ENCODE measurements at regions not wholly inside any gene's neighbourhood (a gene's known extent, or its start where the extent isn't known, plus 50 kb on each side); places are given as distances from the start of the nearest gene placed in this dataset.
"Not testable (repeated sequence)": the region's sequence is repeated elsewhere in the genome, so short reads cannot be mapped to it uniquely, and the experiment has no call there.

DNA sequence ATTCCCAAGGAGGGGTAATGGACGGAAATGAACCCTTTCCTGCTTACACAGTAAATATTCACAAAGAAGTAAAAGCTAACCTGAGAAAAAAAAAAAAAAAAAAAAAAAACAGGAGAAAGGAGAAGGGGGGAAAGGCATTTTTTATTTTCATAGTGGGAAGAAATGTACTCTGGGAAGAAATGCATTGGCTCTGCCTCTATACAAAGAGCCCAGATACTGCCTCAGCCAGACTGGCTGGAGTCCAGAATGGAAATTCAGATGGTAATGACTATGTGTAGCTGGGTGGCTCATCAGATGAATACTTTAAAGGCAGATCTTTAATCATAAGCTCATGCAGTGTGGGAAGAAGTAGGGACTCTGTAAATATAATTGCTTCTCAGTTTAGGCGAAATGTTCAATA lies 124.9 kb upstream of the ZNF608 start:
- no peak for DNase-seq (ENCODE audit: low spot score)

DNA sequence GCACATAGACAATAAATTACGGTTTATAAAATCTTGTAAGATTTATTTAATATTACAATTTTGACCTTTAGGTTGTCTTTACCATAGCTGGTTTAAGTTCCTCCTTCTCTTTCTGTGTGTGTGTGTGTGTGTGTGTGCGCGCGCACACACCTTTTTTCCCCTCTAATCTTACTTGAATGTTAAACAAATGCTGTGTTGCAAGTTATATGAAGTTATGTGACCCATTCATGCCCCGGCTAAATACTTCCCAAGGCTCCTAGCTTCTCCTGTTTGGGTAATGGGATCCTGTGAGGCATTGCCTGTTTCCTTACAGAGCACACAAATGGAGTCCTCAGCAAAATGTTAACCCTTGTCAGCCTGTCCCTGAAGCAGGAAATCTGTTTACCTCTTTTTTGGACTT lies 125.6 kb upstream of the ZNF608 start:
- no peak for DNase-seq (ENCODE audit: low spot score)

DNA sequence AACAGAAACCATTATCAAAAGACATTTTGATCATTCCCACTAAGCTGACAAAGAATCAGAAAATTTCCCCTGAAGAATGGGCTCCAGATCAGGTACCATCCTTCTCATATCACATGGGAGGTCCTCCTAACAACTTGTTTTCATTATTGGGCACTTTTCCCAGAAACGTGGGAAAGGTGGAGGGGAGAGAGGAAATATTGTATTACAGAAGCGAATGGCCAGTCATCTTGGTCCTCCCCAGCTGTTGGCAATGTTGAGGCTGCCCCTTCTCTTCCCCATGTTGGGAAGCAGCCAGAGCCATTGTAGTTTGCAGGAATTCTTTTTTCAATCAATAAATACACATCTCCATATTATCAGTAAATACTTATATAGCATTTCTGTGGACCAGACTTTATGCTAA lies 126.2 kb upstream of the ZNF608 start:
- no peak for DNase-seq (ENCODE audit: low spot score)

DNA sequence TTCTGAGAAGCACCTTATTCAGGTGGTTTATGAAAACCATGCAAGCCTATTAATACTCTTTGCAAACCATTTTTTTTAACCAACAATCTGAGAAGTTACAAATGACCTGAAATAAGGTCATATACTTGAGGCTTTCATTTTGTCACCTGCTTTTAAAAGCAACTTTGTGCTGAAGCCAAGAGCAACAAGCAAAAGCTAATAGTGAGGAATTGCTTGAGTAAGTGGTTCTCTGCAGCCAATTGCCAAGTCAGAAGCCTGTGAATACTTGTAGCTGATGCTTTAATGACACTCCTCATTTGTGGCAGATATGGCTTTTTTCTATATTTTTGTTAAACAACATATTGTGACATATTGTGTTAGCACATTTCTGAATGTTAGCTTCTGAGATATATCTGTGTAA lies 126.7 kb upstream of the ZNF608 start:
- no peak for DNase-seq (ENCODE audit: low spot score)

DNA sequence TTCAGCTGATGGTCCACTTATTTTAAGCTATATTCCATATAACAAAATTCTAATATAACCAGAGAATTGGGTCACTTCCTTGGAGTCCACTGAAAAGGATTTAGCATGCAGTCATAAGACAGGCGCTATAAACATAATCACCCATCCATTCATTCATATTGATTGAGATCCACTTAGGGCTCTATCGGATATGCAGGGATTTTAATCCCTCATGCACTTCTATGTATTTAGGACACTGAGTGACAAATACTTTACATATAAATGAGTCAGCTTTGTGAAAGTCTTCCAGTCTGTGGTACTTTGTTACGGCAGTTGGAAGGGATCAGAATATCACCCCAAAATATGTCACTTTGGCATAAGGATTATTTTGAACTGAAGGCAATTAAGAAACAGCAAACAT lies 127.3 kb upstream of the ZNF608 start:
- no peak for DNase-seq (ENCODE audit: low spot score)

DNA sequence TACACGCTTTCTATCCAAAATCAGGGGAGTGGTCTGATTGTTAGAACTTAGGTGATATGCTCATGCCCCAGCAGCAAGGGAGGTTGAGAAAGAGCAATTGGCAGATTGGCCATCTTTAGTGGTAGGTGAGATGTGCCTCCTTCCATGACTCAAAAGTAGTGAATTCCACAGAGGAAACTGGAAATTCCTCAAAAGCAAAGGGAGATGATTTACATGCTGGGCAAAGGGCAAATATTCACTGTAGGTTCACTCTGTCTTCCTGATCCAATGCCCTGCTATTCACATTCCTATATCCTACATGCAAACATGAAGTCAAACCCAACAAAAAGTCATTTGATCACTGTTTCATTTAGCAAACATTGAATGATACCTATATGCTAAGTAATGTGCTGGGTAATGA lies 130.1 kb upstream of the ZNF608 start:
- no peak for DNase-seq (ENCODE audit: low spot score)

DNA sequence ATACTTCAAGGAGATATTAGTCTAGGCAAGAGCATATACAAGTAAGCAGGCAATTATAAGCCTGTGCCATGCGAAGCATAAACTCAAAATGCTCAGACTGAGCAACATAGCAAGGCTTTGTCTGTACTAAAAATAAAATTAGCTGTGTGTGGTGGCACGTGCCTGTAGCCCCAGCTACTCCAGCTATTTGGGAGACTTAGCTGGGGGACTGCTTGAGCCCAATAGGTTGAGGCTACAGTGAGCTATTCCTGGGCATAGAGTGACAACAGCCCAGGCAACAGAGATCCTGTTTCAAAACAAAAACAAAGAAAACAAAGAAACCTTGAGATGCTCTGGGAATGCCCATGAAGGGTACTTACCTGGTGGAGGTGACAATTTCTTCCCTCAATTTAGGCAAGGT lies 130.5 kb upstream of the ZNF608 start:
- DNase-seq (ENCODE audit: low spot score): no peak

DNA sequence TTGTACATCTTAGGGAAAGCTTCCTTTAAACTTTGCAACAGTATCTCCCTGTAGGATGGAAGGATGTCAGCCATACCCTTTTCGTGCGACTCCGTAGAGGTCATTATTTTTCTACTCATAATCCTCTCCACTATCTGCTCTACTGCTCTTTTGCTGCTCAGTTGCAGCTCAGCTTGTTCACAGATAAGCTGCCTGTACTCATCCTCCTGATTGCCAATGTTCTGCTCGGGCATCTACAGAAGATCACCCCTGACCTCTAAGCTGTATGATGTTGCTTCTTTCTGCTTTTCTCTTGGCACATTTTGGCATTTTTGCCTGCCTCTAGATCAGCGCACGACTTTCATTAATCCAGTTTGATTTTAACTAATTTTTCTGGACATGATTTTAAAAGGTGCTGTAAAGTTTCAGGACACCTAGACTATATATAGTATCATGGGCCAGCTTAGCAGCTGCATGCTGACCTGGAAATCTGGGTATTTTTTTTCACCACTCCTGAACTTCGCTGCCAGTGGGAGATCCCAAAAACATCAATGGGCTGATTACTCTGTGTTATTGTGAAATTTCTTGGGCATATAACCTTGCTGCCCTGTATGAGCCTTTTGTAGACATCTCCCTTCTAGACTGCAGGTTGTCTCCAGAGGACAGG lies 131.2 kb upstream of the ZNF608 start:
- no peak for DNase-seq (ENCODE audit: low spot score)

DNA sequence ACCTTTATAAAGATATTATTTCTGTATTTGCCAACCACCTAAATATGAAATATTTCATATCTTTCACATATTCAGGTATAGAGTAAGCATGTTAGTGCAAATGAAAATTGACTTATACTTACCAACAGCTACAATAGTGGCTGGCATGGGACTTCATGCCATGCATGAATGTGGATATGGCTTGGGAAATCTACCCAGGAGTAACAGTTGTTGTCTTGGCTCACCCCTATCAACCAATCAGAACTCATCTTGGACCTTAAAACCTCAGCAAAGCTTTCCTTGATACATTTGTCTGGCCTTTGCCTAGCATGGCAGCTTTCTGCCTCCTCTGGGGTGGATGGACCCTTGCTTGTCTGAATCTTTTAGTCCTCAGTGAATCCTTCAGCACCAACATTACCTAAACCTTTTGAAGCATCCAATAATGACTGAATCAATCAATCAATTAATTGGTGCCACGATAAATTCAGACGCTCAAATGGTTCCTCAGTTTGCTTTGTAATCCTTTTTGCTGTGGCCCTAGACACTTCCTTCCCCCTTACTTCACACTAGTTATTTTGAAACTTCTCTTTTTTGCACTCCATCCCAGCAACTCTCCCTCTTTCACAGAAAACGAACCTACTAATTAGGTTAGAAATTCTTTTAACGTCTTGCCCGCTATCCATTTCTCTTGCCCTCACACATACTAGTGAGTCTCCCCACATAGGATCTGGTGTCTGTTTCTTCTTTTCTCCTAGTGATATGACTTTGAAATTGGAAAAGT lies 132.3 kb upstream of the ZNF608 start:
- DNase-seq (ENCODE audit: low spot score): no peak

DNA sequence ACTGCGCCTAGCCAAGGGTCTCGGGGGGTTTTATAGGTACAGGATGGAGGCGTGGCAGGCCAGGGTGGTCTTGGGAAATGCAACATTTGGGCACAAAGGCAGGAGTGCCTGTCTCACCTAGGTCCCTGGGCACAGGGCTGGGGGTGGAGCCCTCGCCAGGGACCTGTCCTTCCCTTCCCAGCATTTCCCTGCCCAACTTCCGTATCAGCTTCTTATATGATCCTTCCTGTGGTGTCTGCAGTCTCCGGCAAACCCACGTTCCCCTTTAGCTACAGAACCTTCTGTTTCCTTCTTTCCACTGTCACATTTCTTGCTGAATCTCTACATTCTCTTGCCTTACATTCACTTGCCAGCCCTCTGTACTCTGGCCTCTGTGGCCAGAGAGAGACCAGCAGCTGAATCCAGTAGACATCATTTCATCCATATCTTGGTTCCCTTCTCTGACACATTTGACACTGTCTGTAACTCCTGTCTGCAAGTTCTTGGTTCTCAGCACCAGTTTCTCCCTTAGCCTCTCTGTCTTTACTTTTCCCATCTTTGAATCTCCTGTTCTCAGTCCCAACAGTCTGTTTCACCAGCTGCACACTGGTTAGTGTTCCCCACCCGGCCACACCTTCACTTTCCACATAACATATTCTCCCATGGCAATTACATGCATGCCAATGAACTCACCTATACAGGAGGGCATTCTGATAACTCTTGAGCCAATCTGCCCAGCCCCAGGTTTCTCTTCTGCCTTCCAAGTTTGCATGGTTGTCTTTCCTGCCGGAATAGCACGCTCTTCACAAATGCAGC lies 134.7 kb upstream of the ZNF608 start:
- DNase-seq (ENCODE audit: low spot score): no peak

DNA sequence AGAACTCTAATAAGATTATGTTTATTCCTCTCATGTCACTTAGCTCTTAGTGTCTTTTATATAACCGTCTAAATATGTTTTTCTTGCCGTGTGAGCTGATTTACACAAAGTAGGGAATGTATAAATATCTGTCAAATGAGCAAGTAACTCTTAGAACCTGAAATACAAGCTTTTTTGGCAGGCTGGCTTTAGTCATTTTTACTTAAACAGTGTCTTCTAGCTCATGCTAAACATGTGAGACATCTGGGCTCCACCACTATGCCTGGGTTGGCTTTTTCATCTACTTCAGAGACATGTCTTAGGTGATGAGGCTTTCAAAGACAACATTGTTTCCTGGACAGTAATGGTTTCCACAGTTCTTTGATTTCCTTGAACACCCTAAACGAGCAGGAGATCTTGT lies 137.2 kb upstream of the ZNF608 start:
- no peak for DNase-seq (ENCODE audit: low spot score)

DNA sequence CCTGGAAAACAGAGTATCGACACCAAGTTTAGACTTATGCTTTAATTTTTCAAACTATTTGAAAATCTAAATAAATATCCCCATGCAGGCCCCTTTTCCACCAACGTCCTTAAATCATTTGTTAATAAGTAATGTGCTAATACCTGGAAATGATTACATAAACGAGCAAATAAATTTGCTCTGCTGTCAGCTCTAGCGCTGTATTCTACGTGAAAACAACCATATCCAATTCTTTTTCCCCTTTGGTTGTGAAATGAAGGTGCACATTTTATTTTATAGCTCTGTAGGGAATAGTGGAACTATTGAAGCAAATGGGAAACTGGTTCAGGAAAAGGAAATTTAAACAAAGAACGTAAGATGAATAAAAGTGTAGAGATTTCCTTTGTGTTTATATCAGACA lies 137.7 kb upstream of the ZNF608 start:
- no peak for DNase-seq (ENCODE audit: low spot score)

DNA sequence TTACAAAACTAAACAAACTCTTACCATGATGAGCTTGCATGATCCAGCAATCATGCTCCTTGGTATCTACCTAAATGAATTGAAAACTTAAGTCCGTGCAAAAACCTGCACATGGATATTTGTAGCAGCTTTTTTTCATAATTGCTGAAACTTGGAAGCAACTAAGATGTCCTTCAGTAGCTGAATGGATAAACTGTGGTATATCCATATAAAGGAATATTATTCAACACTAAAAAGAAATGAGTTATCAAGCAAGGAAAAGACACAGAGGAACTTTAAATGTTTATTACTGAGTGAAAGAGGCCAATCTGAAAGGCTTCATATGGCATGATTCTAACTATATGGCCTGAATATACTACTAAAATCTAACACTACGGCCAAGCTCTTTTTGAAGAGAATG lies 139.1 kb upstream of the ZNF608 start:
- no peak for DNase-seq (ENCODE audit: low spot score)

DNA sequence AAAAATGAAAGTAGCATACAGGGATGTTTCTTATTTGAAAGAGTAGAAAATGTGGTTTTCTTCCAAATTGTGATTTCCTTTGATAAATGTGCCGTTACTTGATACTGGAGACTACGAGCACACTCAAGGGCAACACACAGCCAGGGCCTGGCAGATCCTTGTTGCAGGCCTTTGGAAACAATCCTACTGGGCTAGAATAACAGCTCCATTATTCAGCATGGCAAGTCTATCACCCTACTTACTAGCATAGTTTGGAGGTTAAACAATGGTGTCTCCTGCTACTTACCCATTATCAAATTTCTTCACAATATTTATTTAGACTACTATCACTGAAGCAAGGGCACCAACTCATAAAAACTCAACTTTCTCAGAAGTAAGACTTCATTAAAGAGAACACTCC lies 140.8 kb upstream of the ZNF608 start:
- no peak for DNase-seq (ENCODE audit: low spot score)

DNA sequence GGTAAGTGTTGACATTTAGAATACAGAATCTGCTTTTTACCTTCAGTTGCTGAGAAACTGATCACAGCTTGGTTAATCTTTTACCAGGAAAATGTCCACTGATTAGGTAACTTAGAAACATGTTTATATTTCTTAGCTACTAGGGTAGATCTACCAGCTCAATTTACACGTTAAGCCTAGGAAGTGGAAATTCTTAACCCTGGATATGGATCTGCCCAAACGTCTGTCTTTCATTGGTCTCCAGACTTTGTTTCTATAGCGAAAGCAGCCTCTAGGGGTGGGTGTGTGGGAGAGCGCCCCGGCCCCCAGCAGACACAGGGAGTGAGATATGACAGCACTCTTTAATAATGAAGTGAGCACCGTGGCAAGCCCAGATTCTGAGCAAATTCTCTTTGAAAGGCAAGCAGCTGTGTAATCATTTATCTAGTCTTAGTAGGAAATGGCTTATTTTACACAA lies 141.6 kb upstream of the ZNF608 start:
- DNase-seq (ENCODE audit: low spot score): no peak

DNA sequence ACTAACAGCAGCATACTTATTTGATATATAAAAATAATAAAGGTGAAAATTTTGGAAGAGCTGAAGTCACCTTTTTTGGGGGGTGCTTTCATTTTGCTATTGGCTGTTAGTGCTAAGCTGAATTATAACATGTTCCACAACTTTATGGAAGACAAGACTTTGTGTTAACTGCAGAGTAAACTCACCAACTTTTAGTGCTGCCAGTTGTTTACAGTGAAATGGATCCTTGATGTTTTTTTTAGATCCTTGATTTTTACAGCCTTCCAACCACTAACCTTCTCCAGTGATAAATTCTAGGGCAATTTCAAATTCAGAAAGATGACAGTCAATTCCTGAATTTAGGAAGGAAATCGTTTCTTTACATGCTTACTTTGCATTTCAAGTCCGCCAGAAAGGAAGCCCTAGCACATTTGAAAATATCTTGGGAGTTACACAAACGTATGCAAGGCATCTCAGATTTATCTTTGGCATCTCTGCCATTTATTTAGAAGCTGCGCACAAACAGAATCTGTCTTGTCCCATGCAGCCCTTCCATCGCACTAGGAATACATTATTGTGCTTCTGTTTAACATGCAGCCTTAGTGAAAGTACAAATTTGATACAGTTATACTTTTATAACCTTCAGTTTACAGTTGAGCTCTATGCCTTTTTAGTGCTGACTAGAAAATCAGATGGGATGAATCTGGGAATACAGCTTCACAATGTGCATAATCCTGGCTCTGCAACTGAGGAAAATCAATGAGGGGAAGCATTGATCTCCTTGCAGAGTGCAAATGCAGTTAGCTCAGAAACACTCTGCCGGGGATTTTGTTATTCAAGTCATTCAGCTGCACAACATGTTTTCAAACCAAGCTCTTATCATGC lies 142.4 kb upstream of the ZNF608 start:
- DNase-seq (ENCODE audit: low spot score): no peak

DNA sequence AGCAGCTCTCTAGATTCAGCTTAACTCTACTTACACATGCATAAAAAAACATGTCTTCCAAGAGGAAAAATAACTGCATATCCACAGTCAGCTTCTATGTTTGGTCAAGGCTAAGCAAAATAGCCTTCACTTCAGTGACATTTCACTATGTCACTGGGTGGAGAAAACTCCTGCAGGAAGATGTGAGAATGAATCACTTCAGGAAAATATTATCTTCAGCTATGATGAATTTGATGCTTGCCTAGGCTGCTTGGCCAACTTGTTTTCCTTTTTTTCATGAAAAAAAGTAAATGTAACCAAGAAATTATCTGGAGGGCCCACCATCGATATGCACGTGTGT lies 143.0 kb upstream of the ZNF608 start:
- DNase-seq (ENCODE audit: low spot score): peak; percentile 31

DNA sequence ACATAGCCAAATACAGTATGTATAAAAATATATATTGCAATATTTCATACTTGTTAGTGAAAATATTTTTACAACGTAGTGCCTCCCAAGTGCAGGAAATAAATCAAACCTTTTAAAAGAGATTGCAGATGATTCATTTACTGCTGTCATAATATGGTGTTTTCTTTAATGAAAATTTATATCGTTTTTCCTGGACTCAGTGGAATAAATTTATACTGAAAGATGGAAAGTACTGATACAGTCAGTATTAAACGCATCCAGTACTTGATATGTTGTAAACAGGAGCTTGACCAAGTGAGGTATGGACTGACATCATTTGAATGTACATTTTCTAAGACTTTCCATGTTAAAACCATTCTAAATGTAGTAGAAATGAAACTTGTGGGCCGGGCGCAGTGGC lies 143.4 kb upstream of the ZNF608 start:
- no peak for DNase-seq (ENCODE audit: low spot score)

DNA sequence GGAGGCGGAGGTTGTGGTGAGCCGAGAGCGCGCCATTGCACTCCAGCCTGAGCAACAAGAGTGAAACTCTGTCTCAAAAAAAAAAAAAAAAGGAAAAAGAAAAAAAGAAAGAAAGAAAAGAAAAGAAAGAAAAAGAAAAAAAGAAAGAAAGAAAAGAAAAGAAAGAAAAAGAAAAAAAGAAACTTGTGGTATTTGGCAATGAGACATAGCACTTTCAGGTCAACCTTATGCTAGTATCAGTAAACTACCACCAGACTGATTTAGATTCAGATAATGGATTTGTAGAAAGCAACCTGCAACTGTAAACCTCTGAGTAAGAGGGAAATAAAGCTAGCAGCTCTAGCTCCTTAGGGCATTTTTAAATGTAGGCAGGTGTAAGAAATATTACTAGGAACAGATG lies 144.0 kb upstream of the ZNF608 start:
- DNase-seq (ENCODE audit: low spot score): not testable (repeated sequence)

DNA sequence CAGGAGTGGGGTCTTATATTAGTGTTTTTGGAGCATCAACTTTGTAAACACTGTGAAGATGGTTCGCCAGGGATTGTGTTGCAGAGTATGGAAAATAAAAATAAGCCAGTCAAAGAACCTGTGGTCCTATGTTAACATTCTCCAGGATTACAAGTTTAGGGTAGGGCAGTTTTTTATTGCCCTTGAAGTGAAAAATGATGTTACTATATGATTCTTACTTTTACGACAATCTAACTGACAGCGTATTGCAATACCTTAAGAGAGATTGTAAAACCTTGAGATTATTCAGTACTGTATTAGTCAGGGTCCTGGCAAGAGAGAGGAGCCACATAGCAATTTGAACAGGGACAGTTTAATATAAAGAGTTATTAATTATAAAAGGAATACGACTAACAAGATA lies 144.7 kb upstream of the ZNF608 start:
- no peak for DNase-seq (ENCODE audit: low spot score)

DNA sequence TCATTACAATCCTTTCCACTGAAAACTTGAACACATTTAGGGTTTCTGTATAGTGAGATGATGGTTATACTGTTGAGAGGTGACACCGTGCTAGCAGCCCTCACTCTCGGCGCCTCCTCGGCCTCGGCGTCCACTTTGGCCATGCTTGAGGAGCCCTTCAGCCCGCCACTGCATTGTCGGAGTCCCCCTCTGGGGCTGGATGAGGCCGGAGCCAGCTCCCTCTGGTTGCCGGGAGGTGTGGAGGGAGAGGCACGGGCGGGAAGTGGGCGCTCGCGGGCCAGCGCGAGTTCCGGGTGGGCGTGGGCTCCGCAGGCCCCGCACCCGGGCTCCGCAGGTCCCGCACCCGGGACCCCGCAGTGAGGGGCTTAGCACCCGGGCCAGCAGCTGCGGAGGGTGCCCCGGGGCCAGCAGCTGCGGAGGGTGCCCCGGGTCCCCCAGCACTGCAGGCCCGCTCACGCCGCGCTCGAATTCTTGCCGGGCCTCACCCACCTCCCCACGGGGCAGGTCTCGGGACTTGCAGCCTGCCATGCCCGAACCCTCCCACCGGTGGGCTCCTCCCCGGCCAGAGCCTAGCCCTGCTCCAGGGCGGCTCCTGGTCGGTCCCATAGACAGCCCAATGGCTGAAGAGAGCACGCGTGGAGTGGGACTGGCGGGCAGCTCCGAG lies 145.9 kb upstream of the ZNF608 start:
- DNase-seq (ENCODE audit: low spot score): no peak

DNA sequence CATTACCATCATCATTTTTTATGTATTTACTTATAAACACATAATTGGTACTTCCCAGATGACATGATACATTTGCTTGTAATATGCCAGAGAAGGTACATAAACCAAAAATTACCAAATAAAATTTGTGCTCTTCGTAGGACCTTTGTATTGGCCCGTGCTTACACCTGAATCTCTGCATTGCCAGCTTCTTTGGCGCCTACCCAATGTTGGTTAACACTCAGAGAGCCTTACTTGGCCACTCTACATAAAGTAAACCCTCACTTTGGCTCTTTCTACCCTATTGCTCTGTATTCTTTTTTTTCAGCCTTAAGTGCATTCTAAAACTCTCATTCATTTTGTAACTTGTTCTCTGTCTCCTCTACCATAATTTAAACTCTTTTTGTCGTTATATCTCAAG lies 148.1 kb upstream of the ZNF608 start:
- no peak for DNase-seq (ENCODE audit: low spot score)
